Activated naive CD8-positive, alpha-beta T cell treated with anti-CD3 and anti-CD28 coated beads for 36 hours (primary cell): ENCODE measurements at regions not wholly inside any gene's neighbourhood (a gene's known extent, or its start where the extent isn't known, plus 50 kb on each side); places are given as distances from the start of the nearest gene placed in this dataset.

Experiments
- DNase-seq: peaks from one replicate; pipeline ENCODE4 v3.0.0; 2021
- H3K27ac Mint-ChIP-seq: one replicate; pipeline ENCODE4 v1.8.0; 2022; ENCODE audit warnings: mild to moderate bottlenecking, moderate library complexity, mixed read lengths
- H3K27me3 Mint-ChIP-seq: one replicate; pipeline ENCODE4 v1.8.0; 2022; ENCODE audit warnings: mild to moderate bottlenecking, mixed read lengths
- H3K36me3 Mint-ChIP-seq: one replicate; pipeline ENCODE4 v1.8.0; 2021; ENCODE audit warnings: mild to moderate bottlenecking, mixed read lengths
- H3K4me1 Mint-ChIP-seq: one replicate; pipeline ENCODE4 v1.8.0; 2021; ENCODE audit warnings: mixed read lengths
- H3K4me3 Mint-ChIP-seq: one replicate; pipeline ENCODE4 v1.8.0; 2022; ENCODE audit warnings: mild to moderate bottlenecking, moderate library complexity, mixed read lengths
- H3K9me3 Mint-ChIP-seq: one replicate; pipeline ENCODE4 v1.8.0; 2022; ENCODE audit warnings: mixed read lengths

DNA sequence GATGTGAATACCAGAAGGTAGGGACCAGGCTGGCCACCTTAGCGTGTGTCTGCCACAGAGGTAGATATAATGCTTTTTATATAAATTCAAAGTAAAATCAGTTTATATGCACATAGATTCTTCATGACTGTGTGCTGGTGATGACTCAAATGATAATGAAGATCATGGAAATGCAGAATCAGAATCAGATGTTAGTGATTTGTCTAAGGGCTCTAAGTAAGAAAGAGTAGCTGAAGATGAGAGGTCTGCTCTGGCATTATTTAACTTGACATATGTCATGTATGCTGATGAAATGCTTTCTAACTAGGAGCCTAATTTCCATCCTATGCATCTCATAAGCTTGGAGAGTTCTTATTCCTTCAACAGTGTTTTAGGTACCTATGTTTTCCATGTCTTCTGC is 50.3 kb upstream of the DPH6 start:
- no peak for DNase-seq
- no peak overlapping the region for H3K4me3 Mint-ChIP-seq
- no peaks in the 10 kb centered on the region for H3K4me1 Mint-ChIP-seq
- H3K27ac Mint-ChIP-seq: no peak overlapping the region
- peaks cover 4% of the 10 kb centered on the region for H3K36me3 Mint-ChIP-seq
- peaks cover 13% of the 10 kb centered on the region for H3K27me3 Mint-ChIP-seq
- H3K9me3 Mint-ChIP-seq: peaks cover 5% of the 10 kb centered on the region

DNA sequence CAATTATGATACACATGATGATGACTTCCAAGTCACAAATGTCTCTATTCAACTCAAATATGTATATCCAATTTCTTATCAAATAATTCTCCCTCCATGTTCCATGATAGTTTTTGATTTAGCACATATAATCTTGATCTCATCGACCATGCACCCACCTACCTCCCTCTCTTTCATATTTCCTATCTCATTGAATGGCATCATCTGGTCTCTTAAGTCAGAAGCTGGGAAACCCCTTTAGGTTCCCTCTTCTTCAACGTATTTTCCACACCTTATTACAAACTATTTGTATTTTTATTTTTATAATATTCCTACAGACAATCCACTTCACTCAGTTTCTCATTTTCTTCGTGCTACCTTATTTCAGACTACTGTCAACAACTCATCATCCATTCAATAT is 56.9 kb upstream of the DPH6 start:
- Mint-ChIP-seq H3K4me1 (no peaks in the 10 kb centered on the region), H3K27me3 (peaks cover 9% of the 10 kb centered on the region), H3K4me3 (no peak overlapping the region), H3K9me3 (no peaks in the 10 kb centered on the region), H3K36me3 (no peaks in the 10 kb centered on the region), H3K27ac (no peak overlapping the region)
- no peak for DNase-seq

DNA sequence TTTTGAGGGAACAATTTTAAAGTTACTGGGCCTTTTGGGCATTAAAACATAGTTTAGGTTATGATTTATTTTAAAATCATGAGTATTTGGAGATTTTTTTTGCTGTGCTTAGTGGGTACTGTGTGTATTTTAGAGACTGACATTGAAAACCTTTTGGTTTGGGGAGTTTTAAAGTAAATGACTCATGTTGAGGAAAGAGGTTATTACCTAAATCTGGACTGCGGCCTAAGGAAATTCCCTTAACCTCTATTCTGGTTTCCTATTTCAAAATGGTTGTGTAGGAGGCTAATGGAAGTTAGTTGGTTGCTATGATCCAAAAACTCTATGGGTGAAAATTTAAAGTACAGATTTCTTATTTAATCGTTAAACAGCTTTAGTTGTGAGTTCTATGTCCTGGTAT is 57.3 kb upstream of the DPH6 start:
- Mint-ChIP-seq H3K4me1 (no peaks in the 10 kb centered on the region), H3K9me3 (no peaks in the 10 kb centered on the region), H3K27me3 (peaks cover 9% of the 10 kb centered on the region), H3K27ac (no peak overlapping the region), H3K36me3 (no peaks in the 10 kb centered on the region), H3K4me3 (no peak overlapping the region)
- no peak for DNase-seq

DNA sequence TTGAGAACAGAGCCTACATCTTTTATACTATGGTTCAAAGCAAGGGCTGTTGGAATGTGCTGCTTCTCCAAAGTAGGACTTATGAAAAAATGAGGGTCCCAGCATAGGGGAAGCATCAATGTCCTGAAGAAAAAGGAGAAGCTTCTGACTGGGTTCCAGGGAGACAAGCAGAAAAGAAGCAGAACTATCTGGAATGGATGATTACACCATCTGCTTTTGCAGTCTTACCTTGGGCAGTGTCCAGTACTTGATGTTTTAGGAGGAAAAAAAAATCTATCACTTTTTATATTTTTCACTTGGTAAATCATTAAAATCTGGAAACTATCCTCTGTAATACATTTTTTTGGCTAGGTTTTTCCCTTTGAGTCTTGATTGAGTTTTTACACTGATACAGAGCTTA is 57.9 kb upstream of the DPH6 start:
- no peaks in the 10 kb centered on the region for H3K4me1 Mint-ChIP-seq
- no peak for DNase-seq
- H3K9me3 Mint-ChIP-seq: no peaks in the 10 kb centered on the region
- H3K36me3 Mint-ChIP-seq: no peaks in the 10 kb centered on the region
- H3K27me3 Mint-ChIP-seq: peaks cover 4% of the 10 kb centered on the region
- H3K4me3 Mint-ChIP-seq: no peak overlapping the region
- H3K27ac Mint-ChIP-seq: no peak overlapping the region

DNA sequence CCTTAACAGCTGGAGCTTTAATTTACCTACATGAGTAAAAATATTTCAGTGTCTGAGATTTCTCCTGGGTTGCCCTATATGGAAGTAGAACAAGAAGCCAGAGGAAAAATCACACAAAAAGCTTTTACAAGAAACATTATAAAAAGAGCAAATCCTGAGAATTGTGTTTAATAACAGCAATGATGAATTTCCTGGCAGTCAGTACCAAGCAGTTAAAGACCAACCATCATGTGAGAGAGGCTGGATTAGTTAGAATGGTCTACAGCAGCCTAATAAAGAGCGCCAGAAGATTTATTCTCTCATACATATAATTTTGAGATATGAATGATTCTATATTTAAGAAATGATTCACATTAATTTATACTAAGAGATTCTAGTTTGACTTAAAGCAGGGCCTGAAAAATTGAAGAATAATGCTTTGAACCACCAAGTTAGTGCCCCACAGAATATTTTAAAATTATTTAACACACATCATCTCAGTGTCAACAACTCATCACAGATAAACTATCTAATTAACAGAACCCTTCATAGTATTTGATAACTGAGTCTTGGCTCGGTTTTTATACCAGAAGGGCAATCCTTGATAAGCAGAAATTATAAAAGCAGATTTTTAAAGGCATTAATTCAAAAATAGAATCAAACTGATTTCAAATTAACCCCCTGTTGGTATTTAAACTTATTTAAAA is 59.9 kb upstream of the DPH6 start:
- Mint-ChIP-seq H3K4me3 (no peak overlapping the region), H3K9me3 (peaks cover 1% of the 10 kb centered on the region), H3K36me3 (no peaks in the 10 kb centered on the region), H3K27me3 (no peaks in the 10 kb centered on the region), H3K4me1 (no peaks in the 10 kb centered on the region), H3K27ac (no peak overlapping the region)
- no peak for DNase-seq

DNA sequence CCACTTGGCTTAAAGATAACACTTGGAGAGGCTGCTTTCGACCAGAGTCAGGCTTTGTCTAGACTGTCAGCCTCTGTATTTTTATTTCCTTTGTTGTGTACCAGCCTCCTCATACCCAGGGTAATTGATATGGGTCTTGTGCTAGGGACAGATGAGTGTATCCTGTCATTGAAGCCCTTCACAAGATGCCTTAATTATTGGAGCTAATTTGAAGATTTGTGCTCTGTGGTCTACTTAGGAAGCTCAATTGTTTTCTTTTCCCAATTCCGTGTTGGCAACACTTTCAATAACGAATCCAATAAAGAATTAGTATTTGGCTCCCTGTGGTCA is 60.5 kb upstream of the DPH6 start:
- Mint-ChIP-seq H3K4me1 (no peaks in the 10 kb centered on the region), H3K36me3 (no peaks in the 10 kb centered on the region), H3K9me3 (peaks cover 1% of the 10 kb centered on the region), H3K27ac (no peak overlapping the region), H3K27me3 (no peaks in the 10 kb centered on the region), H3K4me3 (no peak overlapping the region)
- DNase-seq: no peak

DNA sequence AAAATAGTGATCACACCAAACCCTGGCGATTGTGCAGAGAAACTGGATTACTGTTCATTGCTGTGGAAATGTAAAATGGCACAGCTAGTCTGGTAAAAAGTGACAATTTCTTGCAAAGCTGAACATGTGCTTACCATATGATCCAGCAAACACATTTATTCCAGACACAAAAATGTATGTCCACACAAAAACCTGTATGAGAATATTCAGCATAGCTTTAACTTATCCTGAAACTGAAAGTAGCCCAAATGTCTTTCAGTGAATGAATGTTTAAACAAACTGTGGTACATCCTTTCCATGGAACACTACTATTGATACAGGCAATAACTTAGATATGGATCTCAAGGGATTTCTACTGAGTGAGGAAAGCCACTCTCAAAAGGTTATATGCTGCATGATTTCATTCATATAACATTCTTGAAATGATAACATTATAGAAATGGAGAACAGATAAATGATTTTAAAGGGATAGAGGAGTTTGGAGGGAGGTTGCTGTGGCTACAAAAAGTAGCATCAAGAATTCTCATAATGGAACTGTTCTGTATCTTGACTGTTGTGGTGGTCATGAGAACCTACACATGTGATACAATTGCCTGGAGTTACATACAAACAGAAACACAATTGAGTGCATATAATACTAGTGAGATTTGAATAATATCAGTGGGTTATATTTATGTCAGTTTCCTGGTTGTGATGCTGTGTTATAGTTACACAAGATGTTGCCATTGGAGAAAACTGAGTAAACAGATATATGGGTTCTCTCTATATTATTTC is 70.7 kb upstream of the DPH6 start:
- peaks cover 3% of the 10 kb centered on the region for H3K27me3 Mint-ChIP-seq
- no peaks in the 10 kb centered on the region for H3K4me1 Mint-ChIP-seq
- no peak overlapping the region for H3K27ac Mint-ChIP-seq
- DNase-seq: no peak
- H3K9me3 Mint-ChIP-seq: peaks cover 8% of the 10 kb centered on the region
- H3K4me3 Mint-ChIP-seq: no peak overlapping the region
- no peaks in the 10 kb centered on the region for H3K36me3 Mint-ChIP-seq

DNA sequence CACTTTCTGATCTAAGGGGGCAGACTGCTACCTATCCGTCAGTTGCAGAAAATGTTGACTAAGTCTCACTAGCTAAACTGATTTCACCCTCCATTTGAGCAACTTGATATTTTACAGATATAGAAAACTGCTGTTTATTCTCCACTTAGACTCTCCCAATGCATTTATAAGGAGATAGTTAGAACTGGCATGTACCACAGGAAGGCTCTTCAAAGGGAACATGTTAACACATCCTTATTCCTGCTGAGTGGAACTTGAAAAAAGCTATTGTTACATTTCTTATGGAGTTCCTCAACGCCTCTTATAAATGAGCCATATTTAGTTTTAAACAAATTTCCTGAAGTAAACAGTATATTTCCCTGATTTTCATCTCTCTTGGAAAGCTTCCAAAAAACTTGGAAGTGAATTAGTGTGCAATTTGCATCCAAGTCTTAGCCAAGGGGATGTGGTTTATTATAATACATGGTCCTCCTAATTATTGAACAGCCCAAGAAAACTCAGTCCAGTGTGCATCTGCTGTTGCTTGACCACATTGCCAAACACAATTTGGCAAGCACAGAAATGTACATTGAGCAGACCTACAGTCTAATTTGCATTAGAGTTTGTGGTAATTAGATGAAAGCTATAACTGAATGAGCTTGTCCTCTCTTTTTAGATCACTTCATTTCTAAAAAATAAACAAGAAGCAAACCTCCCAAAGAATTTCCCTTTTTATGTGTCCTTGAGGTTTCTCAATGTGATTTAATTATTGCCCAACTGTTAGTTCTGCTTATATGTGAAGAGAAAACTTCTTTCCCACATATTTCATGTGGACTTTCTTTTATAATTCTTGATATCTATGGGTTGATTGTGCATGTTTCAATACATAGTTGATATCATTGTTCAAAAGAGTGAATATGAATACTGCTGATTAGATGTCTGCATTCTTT is 72.6 kb upstream of the DPH6 start:
- no peaks in the 10 kb centered on the region for H3K4me1 Mint-ChIP-seq
- no peaks in the 10 kb centered on the region for H3K36me3 Mint-ChIP-seq
- no peak overlapping the region for H3K27ac Mint-ChIP-seq
- peaks cover 3% of the 10 kb centered on the region for H3K9me3 Mint-ChIP-seq
- DNase-seq: no peak
- H3K4me3 Mint-ChIP-seq: no peak overlapping the region
- peaks cover 3% of the 10 kb centered on the region for H3K27me3 Mint-ChIP-seq

DNA sequence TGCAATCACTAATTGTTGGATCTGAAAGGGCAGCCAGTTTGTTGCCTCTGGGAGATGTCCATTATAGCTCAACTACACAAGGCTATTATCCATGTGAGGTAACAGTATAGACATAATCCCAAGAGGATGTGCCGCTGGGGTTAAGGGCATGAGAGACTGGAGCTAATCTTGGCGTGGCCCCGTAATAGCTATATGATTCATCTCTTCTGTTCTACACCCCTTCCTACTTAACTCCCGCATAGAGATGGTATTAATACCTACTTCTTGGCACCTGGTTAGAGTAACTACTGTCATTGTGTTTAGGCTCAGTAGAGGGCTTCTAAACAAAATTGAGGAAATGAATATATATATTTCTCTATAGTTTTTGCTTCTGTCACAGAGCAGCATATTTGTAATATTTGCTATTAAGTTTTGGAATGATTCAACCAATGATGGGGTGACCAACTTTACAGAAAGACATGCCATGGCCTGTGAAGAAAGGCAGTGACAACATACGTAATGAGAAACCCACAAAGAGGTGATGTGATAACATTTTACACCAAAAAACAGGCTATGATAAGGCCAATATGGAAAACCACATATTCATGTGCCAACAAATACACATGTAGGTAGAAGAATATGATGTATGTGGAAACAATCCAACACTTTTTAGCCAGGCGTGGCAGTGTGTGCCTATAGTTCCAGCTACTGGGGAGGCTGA is 76.8 kb upstream of the DPH6 start:
- Mint-ChIP-seq H3K4me3 (no peak overlapping the region), H3K27ac (no peak overlapping the region), H3K4me1 (no peaks in the 10 kb centered on the region), H3K36me3 (no peaks in the 10 kb centered on the region), H3K9me3 (no peaks in the 10 kb centered on the region), H3K27me3 (peaks cover 9% of the 10 kb centered on the region)
- DNase-seq: no peak

DNA sequence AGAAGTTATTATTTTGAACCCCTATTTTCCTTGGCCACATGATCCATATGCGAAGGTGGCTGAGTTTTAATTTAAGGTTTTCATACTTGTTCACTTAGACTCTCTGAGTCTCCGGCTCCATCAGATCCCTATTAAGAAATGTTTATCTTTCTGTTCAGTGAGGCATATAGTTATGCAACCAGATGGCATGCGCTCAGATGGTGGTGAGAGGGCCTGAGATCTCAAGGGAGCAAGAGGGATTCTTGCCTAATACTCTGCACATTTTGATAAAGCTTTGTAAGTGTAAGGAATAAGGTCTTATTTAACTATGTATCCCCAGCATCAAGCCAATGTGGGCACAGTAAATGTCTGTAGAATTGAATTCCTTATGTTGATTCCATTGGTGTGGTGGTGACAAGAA is 78.9 kb upstream of the DPH6 start:
- Mint-ChIP-seq H3K9me3 (no peaks in the 10 kb centered on the region), H3K36me3 (no peaks in the 10 kb centered on the region), H3K4me3 (no peak overlapping the region), H3K4me1 (no peaks in the 10 kb centered on the region), H3K27ac (no peak overlapping the region), H3K27me3 (peaks cover 14% of the 10 kb centered on the region)
- no peak for DNase-seq

DNA sequence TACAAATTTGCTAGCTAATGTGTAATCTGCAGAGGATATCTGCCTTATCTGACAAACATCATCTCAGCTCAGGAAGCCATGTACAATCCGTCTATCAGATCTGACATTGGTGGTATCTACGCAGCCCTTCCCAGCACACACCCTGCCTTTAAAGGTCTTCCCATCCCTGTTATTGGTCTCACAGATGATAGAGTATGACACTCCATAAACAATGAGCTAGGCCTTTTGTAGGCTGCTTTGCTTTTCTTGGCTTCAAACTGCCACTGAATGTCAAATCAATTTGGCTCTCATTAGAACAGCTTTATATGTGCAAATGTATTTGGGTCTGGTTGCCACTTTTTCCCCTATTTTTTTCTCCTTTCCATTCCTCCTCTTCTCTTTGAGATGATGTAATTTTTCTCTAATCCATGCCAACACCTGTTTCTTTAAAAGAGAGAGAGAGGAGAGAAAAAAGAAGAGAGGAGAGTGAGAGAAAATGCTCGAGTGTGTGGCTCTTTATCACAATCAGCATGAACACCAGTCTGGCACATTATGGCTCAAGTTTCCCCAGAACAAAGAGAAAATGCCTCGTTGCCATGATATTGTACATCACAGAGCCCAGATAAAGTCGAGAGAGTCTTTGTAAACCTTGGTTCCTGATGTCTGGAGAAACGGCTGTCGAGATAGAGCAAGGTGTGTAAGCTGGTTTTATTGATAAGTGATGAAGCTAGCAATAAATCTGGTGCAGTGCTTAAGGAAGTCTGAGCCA is 80.8 kb upstream of the DPH6 start:
- H3K9me3 Mint-ChIP-seq: no peaks in the 10 kb centered on the region
- H3K27me3 Mint-ChIP-seq: peaks cover 15% of the 10 kb centered on the region
- H3K4me1 Mint-ChIP-seq: no peaks in the 10 kb centered on the region
- no peaks in the 10 kb centered on the region for H3K36me3 Mint-ChIP-seq
- no peak overlapping the region for H3K27ac Mint-ChIP-seq
- H3K4me3 Mint-ChIP-seq: no peak overlapping the region
- no peak for DNase-seq

DNA sequence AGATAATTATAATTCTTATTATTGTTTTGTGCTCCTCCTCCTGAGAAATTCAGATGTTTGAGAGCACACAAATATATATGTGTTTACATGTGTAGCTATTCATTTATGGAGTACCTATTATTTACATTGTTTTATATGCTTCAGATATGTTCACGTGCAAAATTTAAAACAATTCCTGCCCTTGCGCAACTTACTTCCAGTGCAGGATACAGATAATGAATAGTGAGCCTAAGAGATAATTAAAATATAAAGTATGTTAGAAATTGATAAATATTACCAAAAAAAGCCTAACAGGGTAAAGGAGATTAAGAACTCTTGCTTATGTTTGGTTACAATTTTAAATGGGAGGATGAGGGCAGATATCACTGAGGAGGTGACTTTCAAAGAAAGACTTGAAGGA is 81.7 kb upstream of the DPH6 start:
- Mint-ChIP-seq H3K4me1 (no peaks in the 10 kb centered on the region), H3K27ac (no peak overlapping the region), H3K36me3 (no peaks in the 10 kb centered on the region), H3K4me3 (no peak overlapping the region), H3K27me3 (peaks cover 19% of the 10 kb centered on the region), H3K9me3 (no peaks in the 10 kb centered on the region)
- no peak for DNase-seq

DNA sequence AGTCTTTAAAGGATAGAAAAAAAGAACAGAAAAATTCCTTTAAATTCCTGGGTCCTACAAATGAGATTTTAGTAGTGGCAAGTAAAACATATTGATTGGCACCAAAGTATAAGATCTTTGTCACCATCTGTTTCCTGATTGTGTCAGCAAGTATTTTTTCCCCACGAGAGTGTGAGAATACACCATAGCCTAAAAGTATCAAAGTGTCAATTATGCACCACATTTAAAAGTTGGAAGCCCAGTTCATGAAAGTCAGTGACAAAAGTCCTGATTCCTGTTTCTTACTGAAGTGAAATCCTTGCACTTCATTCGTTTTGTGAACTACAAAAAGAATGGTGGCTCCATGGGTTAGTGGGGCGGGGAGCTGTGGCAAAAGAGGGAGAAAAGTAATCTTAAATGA is 83.8 kb upstream of the DPH6 start:
- no peak overlapping the region for H3K4me3 Mint-ChIP-seq
- H3K27me3 Mint-ChIP-seq: peaks cover 25% of the 10 kb centered on the region
- H3K36me3 Mint-ChIP-seq: no peaks in the 10 kb centered on the region
- DNase-seq: no peak
- H3K9me3 Mint-ChIP-seq: no peaks in the 10 kb centered on the region
- no peak overlapping the region for H3K27ac Mint-ChIP-seq
- H3K4me1 Mint-ChIP-seq: no peaks in the 10 kb centered on the region

DNA sequence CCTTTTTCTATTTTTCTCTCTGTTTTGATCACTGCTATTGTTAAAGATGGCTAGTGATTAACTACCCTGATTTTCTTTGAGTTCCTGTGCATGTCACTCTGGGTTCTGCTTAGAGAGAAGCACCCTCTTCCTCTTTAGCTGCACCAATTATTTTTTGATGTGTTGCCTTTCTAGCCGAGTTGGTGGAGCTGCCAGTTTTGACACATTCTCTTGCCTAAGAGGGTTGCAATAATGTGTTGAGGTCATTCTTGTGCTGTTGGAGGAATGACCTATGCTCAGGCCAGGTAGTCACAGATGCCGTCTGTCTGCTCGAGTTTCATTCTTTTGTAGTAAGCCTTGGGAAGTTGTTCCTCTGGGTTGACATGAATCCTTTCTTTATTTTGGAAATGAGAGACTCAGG is 84.6 kb upstream of the DPH6 start:
- Mint-ChIP-seq H3K27me3 (peaks cover 30% of the 10 kb centered on the region), H3K4me3 (no peak overlapping the region), H3K9me3 (no peaks in the 10 kb centered on the region), H3K4me1 (no peaks in the 10 kb centered on the region), H3K36me3 (no peaks in the 10 kb centered on the region), H3K27ac (no peak overlapping the region)
- no peak for DNase-seq
